HCT116 (cell line): ENCODE measurements at regions not wholly inside any gene's neighbourhood (a gene's known extent, or its start where the extent isn't known, plus 50 kb on each side); places are given as distances from the start of the nearest gene placed in this dataset.

ENCODE experiments used
- ATAC-seq: fragments of 200-7000 bp; cut with Tn5 transposase; 2 replicates; pipeline ENCODE4 v1.9.1; 2020; ENCODE audit warnings: mild to moderate bottlenecking, moderate library complexity
- BruUV-seq: library from RNA; stranded (reverse); fragments of 400-500 nt; replicated peaks from 2 replicates; lab custom pipeline; 2021; lab: Mats Ljungman, UMichigan
- CTCF ChIA-PET: fragments of 300-600 bp; sonication (Branson Sonifier 250); formaldehyde crosslinking; loops from one replicate; lab custom pipeline; 2021; ENCODE audit warnings: antibody characterized with exemption; lab: Charles Lee
- POLR2A ChIA-PET: fragments of 300-600, 350-600 bp; sonication (Branson Sonifier 250); formaldehyde crosslinking; loops from one replicate; lab custom pipeline; 2021; ENCODE audit warnings: antibody characterized with exemption; lab: Charles Lee
- RAD21 ChIA-PET, 2 experiments: fragments of 300-600 bp; sonication (Branson Sonifier 250); formaldehyde crosslinking; loops; one replicate each; lab custom pipeline; 2023; ENCODE audit warnings: low total read pairs in 2 of 2; ENCODE audit not compliant: uncharacterized antibody in 2 of 2, unreplicated experiment in 2 of 2, low non-redundant PET in 1 of 2; lab: Charles Lee
- DNase-seq: peaks from one replicate; pipeline ENCODE4 v3.0.0-alpha.2; 2010; ENCODE audit warnings: low read depth, low spot score
- H2AFZ ChIP-seq: fragments of 200-600 bp; shearing (Covaris generic), sonication (generic); 2 replicates; pipeline ENCODE4 v1.6.1; 2017; ENCODE audit warnings: low read depth, mixed run types, mixed read lengths, antibody characterized with exemption, low read length; ENCODE audit not compliant: poor library complexity, severe bottlenecking
- H3K27ac ChIP-seq: 2 replicates; pipeline ENCODE4 v1.5.1; 2012; ENCODE audit warnings: low read depth, low read length
- H3K27me3 ChIP-seq: fragments of 200-600 bp; sonication (generic); 2 replicates; pipeline ENCODE4 v1.6.1; 2016; ENCODE audit warnings: mixed run types, low read length, mixed read lengths; ENCODE audit not compliant: insufficient read depth
- H3K36me3 ChIP-seq, 2 experiments: fragments of 200-500 bp in 1 of 2; fragments of 200-600 bp in 1 of 2; sonication (Bioruptor generic) in 1 of 2; sonication (generic) in 1 of 2; 2 replicates each; pipeline versions ENCODE4 v1.5.1 to v1.6.1; 2014 to 2016; ENCODE audit warnings: low read length in 2 of 2, inconsistent platforms in 1 of 2, mixed read lengths in 1 of 2, mixed run types in 1 of 2; ENCODE audit not compliant: insufficient read depth in 2 of 2, control insufficient read depth in 1 of 2
- H3K4me1 ChIP-seq, 2 experiments: fragments of 200-600 bp in 1 of 2; sonication (generic) in 1 of 2; 2 replicates each; pipeline versions ENCODE4 v1.5.1 to v1.6.1; 2012 to 2017; ENCODE audit warnings: low read length in 2 of 2, inconsistent platforms in 1 of 2, mild to moderate bottlenecking in 1 of 2, mixed read lengths in 1 of 2, mixed run types in 1 of 2, moderate library complexity in 1 of 2; ENCODE audit not compliant: insufficient read depth in 2 of 2, control insufficient read depth in 1 of 2
- H3K4me2 ChIP-seq: fragments of 200-600 bp; sonication (generic); 2 replicates; pipeline ENCODE4 v1.6.1; 2017; ENCODE audit warnings: mixed run types, low read length, mixed read lengths
- H3K4me3 ChIP-seq, 2 experiments: fragments of 200-600 bp in 1 of 2; sonication (generic) in 1 of 2; replicated peaks in 1 of 2; 2 replicates each; pipeline ENCODE4 v1.5.1; 2011 to 2016; ENCODE audit warnings: low read length in 2 of 2, control low read depth in 1 of 2, low read depth in 1 of 2, mild to moderate bottlenecking in 1 of 2, mixed read lengths in 1 of 2, mixed run types in 1 of 2
- H3K79me2 ChIP-seq: fragments of 200-600 bp; sonication (generic); 2 replicates; pipeline ENCODE4 v1.6.1; 2017; ENCODE audit warnings: mild to moderate bottlenecking, mixed run types, low read length, moderate library complexity, mixed read lengths; ENCODE audit not compliant: insufficient read depth
- H3K9ac ChIP-seq: fragments of 200-600 bp; sonication (generic); 2 replicates; pipeline ENCODE4 v1.6.1; 2016; ENCODE audit warnings: low read length, mixed read lengths
- H3K9me2 ChIP-seq: fragments of 200-600 bp; sonication (generic), shearing (Covaris generic); 2 replicates; pipeline ENCODE4 v1.6.1; 2017; ENCODE audit warnings: mixed run types, mild to moderate bottlenecking, moderate library complexity; ENCODE audit not compliant: insufficient read depth
- H3K9me3 ChIP-seq, 2 experiments: fragments of 200-500 bp in 1 of 2; fragments of 200-600 bp in 1 of 2; sonication (Bioruptor generic) in 1 of 2; sonication (generic) in 1 of 2; 2 replicates each; pipeline ENCODE4 v1.6.1; 2014 to 2017; ENCODE audit warnings: low read length in 2 of 2, mixed read lengths in 2 of 2, inconsistent platforms in 1 of 2, low read depth in 1 of 2, mild to moderate bottlenecking in 1 of 2, mixed run types in 1 of 2, moderate library complexity in 1 of 2; ENCODE audit not compliant: control insufficient read depth in 1 of 2, insufficient read depth in 1 of 2
- H4K20me1 ChIP-seq: fragments of 200-600 bp; sonication (generic), shearing (Covaris generic); 2 replicates; pipeline ENCODE4 v1.6.1; 2017; ENCODE audit warnings: mixed run types, mild to moderate bottlenecking, moderate library complexity; ENCODE audit not compliant: insufficient read depth
- CBX3 ChIP-seq: IDR thresholded peaks from 2 replicates; pipeline ENCODE4 v1.6.1; 2012; ENCODE audit warnings: low read depth
- CEBPB ChIP-seq: IDR thresholded peaks from 2 replicates; pipeline ENCODE4 v1.6.1; 2012; ENCODE audit warnings: low read depth
- ELF1 ChIP-seq: IDR thresholded peaks from 2 replicates; pipeline ENCODE4 v1.6.1; 2012; ENCODE audit warnings: low read depth, borderline replicate concordance
- JUND ChIP-seq: IDR thresholded peaks from 2 replicates; pipeline ENCODE4 v1.6.1; 2012
- POLR2AphosphoS5 ChIP-seq: IDR thresholded peaks from 2 replicates; pipeline ENCODE4 v1.6.1; 2011; ENCODE audit warnings: mild to moderate bottlenecking, low read depth, low read length, moderate library complexity
- RAD21 ChIP-seq: IDR thresholded peaks from 2 replicates; pipeline ENCODE4 v1.6.1; 2012; ENCODE audit warnings: low read depth, mild to moderate bottlenecking
- SIN3A ChIP-seq: IDR thresholded peaks from 2 replicates; pipeline ENCODE4 v1.6.1; 2012; ENCODE audit warnings: low read depth
- YY1 ChIP-seq: IDR thresholded peaks from 2 replicates; pipeline ENCODE4 v1.6.1; 2011; ENCODE audit warnings: low read length, low read depth, moderate library complexity, mild to moderate bottlenecking; ENCODE audit not compliant: insufficient replicate concordance; ENCODE audit errors: extremely low read depth
- ZFX ChIP-seq: fragments of 450-650 bp; IDR thresholded peaks from 2 replicates; pipeline ENCODE4 v1.6.1; 2017
- intact Hi-C: fragments of 100-400 bp; cut with micrococcal nuclease; formaldehyde crosslinking; loops from 2 replicates; pipeline ENCODE4 v1.10.0; 2022
- TF ChIP-seq, protein P1 (sequence below): IDR thresholded peaks from 2 replicates; pipeline ENCODE4 v1.6.1; 2012
- TF ChIP-seq, protein P2 (sequence below), 3 experiments: fragments of 200-600 bp in 1 of 3; sonication (generic) in 1 of 3; IDR thresholded peaks in 2 of 3; conservative IDR thresholded peaks in 1 of 3; 2 replicates each; pipeline ENCODE4 v1.5.1; 2012 to 2017; ENCODE audit warnings: low read depth in 2 of 3, low read length in 2 of 3, antibody characterized with exemption in 1 of 3, borderline replicate concordance in 1 of 3, control low read depth in 1 of 3, mild to moderate bottlenecking in 1 of 3, mixed read lengths in 1 of 3, mixed run types in 1 of 3, moderate library complexity in 1 of 3; ENCODE audit not compliant: insufficient read depth in 1 of 3
- TF ChIP-seq, protein P3 (sequence below): IDR thresholded peaks from 2 replicates; pipeline ENCODE4 v1.6.1; 2012

- H3K27ac ChIP-seq = no peak overlapping the region
- H3K36me3 ChIP-seq = no peaks in the 10 kb centered on the region
- H3K79me2 ChIP-seq = no peaks in the 10 kb centered on the region
- no peaks in the 10 kb centered on the region for H3K9me3 ChIP-seq
- no peaks in the 10 kb centered on the region for H4K20me1 ChIP-seq
- ChIA-PET RAD21 (no interaction called here), POLR2A (no interaction called here), CTCF (no interaction called here)
- H3K4me1 ChIP-seq = no peaks in the 10 kb centered on the region
- no peak overlapping the region for H3K4me2 ChIP-seq
- peaks cover 36% of the 10 kb centered on the region for H3K27me3 ChIP-seq
- ATAC-seq (no peak), DNase-seq (no peak)
- H3K9ac ChIP-seq = no peak overlapping the region
- BruUV-seq = no TSS peak
- no peak overlapping the region for H3K4me3 ChIP-seq
- H2AFZ ChIP-seq = no peak overlapping the region
- intact Hi-C loops = no loop called here
- H3K9me2 ChIP-seq = no peaks in the 10 kb centered on the region
- TF ChIP-seq CEBPB (no peak), ZFX (no peak), RAD21 (no peak), SIN3A (no peak), POLR2AphosphoS5 (no peak), YY1 (no peak), CBX3 (no peak), ELF1 (no peak), JUND (no peak)
- TF ChIP-seq, protein P1, sequence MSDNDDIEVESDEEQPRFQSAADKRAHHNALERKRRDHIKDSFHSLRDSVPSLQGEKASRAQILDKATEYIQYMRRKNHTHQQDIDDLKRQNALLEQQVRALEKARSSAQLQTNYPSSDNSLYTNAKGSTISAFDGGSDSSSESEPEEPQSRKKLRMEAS = no peak
- TF ChIP-seq, protein P2, sequence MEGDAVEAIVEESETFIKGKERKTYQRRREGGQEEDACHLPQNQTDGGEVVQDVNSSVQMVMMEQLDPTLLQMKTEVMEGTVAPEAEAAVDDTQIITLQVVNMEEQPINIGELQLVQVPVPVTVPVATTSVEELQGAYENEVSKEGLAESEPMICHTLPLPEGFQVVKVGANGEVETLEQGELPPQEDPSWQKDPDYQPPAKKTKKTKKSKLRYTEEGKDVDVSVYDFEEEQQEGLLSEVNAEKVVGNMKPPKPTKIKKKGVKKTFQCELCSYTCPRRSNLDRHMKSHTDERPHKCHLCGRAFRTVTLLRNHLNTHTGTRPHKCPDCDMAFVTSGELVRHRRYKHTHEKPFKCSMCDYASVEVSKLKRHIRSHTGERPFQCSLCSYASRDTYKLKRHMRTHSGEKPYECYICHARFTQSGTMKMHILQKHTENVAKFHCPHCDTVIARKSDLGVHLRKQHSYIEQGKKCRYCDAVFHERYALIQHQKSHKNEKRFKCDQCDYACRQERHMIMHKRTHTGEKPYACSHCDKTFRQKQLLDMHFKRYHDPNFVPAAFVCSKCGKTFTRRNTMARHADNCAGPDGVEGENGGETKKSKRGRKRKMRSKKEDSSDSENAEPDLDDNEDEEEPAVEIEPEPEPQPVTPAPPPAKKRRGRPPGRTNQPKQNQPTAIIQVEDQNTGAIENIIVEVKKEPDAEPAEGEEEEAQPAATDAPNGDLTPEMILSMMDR (IDR thresholded peaks at IDR 0.05 in 2 of 3, conservative IDR thresholded peaks at IDR 0.05 in 1 of 3; ENCODE audit: borderline replicate concordance in 1 of 3, insufficient read depth in 1 of 3, low read depth in 2 of 3, low read length in 2 of 3) = no peak
- TF ChIP-seq, protein P3, sequence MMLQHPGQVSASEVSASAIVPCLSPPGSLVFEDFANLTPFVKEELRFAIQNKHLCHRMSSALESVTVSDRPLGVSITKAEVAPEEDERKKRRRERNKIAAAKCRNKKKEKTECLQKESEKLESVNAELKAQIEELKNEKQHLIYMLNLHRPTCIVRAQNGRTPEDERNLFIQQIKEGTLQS = no peak
Observed at GRCh38 chr10:85379338-85379737, 987.3 kb downstream of the GRID1 start.
